ENCODE measurements at regions not wholly inside any gene's neighbourhood (a gene's known extent, or its start where the extent isn't known, plus 50 kb on each side); places are given as distances from the start of the nearest gene placed in this dataset.

GRCh38 chr21:17231124-17231523, 281.7 kb upstream of the CXADR start:
- ATAC-seq = no peak
- intact Hi-C loops (cut with DNase I) = no loop called here
- DNase-seq = no peak
- Histone ChIP-seq H3K27ac (no peak overlapping the region), H3K4me3 (no peak overlapping the region), H3K9me3 (peaks cover 0 to 50% (median 15%) of the 10 kb centered on the region in 12 donors), H3K36me3 (no peaks in the 10 kb centered on the region), H3K27me3 (no peaks in the 10 kb centered on the region), H3K4me1 (no peaks in the 10 kb centered on the region)
- no peak for TF ChIP-seq POLR2A (IDR thresholded peaks at IDR 0.05)
- TF ChIP-seq, protein P1, sequence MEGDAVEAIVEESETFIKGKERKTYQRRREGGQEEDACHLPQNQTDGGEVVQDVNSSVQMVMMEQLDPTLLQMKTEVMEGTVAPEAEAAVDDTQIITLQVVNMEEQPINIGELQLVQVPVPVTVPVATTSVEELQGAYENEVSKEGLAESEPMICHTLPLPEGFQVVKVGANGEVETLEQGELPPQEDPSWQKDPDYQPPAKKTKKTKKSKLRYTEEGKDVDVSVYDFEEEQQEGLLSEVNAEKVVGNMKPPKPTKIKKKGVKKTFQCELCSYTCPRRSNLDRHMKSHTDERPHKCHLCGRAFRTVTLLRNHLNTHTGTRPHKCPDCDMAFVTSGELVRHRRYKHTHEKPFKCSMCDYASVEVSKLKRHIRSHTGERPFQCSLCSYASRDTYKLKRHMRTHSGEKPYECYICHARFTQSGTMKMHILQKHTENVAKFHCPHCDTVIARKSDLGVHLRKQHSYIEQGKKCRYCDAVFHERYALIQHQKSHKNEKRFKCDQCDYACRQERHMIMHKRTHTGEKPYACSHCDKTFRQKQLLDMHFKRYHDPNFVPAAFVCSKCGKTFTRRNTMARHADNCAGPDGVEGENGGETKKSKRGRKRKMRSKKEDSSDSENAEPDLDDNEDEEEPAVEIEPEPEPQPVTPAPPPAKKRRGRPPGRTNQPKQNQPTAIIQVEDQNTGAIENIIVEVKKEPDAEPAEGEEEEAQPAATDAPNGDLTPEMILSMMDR (IDR thresholded peaks at IDR 0.05) = no peak
- WGBS, 4 donors = 86 to 92% (median 89%) methylated on average over 2 of the region's 2 CpGs

DNA sequence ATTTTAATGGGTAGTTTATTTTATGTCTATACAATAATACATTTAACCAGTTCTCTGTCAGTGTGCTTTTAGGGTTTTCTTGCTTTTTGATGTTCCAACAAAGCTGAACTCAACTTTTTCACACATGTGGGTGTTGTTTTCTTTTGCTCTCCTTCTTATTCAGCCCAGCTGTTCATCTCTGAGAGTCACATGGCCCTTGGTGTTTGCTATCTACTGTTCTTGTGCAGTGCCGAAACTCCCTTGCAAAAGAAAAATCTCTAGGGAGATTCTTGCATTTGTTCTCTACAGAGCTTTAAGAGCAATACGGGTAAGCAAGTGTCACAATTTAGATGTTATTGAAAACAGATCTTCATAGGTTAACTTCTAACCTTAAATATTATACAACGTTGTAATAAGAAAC, 281.1 kb upstream of the CXADR start:
- no peak overlapping the region for H3K27ac ChIP-seq
- H3K4me3 ChIP-seq = peak overlapping the region in 1 of 12 donors; percentile 14
- intact Hi-C loops (cut with DNase I) = no loop called here
- H3K4me1 ChIP-seq = no peaks in the 10 kb centered on the region
- TF ChIP-seq, protein P1 (IDR thresholded peaks at IDR 0.05) = no peak
- no peak for TF ChIP-seq POLR2A (IDR thresholded peaks at IDR 0.05)
- 56 to 73% (median 64%) methylated on average over 3 of the region's 3 CpGs for WGBS, 4 donors
- H3K27me3 ChIP-seq = no peaks in the 10 kb centered on the region
- no peaks in the 10 kb centered on the region for H3K36me3 ChIP-seq
- peaks cover 0 to 44% (median 12%) of the 10 kb centered on the region in 12 donors for H3K9me3 ChIP-seq
- DNase-seq (no peak), ATAC-seq (peak in 2 of 4 donors; percentile 79 to 80)

DNA sequence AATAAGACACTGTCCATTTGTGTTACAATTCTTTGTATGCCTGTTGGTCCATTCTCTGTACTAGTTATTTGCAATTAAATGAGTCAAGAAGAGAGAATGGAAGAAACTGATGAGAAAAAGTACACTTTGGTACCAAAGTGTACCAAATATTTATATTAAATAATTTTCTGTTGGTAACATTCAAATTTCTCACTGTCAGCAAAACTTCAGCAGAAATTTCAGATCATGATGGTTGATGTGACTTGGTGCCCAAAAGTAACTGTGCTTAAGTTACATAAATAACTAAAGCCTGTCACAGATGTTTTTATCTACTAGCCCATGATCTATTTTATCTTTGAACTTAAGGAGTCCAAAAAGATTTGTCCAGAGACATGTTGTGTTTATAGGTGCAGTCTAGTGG, 274.4 kb upstream of the CXADR start:
- Histone ChIP-seq H3K27me3 (no peaks in the 10 kb centered on the region), H3K9me3 (peaks cover 0 to 13% (median 0%) of the 10 kb centered on the region in 12 donors), H3K36me3 (no peaks in the 10 kb centered on the region), H3K27ac (no peak overlapping the region), H3K4me1 (no peaks in the 10 kb centered on the region), H3K4me3 (no peak overlapping the region)
- DNase-seq (no peak), ATAC-seq (no peak)
- TF ChIP-seq, protein P1 (IDR thresholded peaks at IDR 0.05) = no peak
- no peak for TF ChIP-seq POLR2A (IDR thresholded peaks at IDR 0.05)
- intact Hi-C loops (cut with DNase I) = no loop called here

GRCh38 chr21:17250778-17251241, 262.0 kb upstream of the CXADR start:
- H3K27me3 ChIP-seq = no peaks in the 10 kb centered on the region
- ATAC-seq = no peak

More at GRCh38 chr21:17250778-17251241, 262.0 kb upstream of the CXADR start:
- intact Hi-C loops (cut with DNase I) = no loop called here
- WGBS, 4 donors = 28 to 38% (median 35%) methylated on average over 2 of the region's 2 CpGs
- no peak for DNase-seq
- Histone ChIP-seq H3K9me3 (peaks cover 0 to 7% (median 0%) of the 10 kb centered on the region in 12 donors), H3K36me3 (no peaks in the 10 kb centered on the region), H3K4me3 (no peak overlapping the region), H3K4me1 (no peaks in the 10 kb centered on the region), H3K27ac (no peak overlapping the region)
- TF ChIP-seq POLR2A (IDR thresholded peaks at IDR 0.05) = no peak
- TF ChIP-seq, protein P1 (IDR thresholded peaks at IDR 0.05) = no peak

Measured in heart left ventricle (tissue), 16 donors.